HepG2 (cell line): ENCODE measurements at regions not wholly inside any gene's neighbourhood (a gene's known extent, or its start where the extent isn't known, plus 50 kb on each side); places are given as distances from the start of the nearest gene placed in this dataset.
"Not testable (repeated sequence)": the region's sequence is repeated elsewhere in the genome, so short reads cannot be mapped to it uniquely, and the experiment has no call there.

ENCODE experiments used
- ATAC-seq: fragments of 200-7000 bp; cut with Tn5 transposase; 3 replicates; pipeline ENCODE4 v1.9.1; 2020; ENCODE audit warnings: mild to moderate bottlenecking, moderate library complexity
- BruUV-seq: library from RNA; stranded (reverse); fragments of 400-500 nt; replicated peaks from 2 replicates; lab custom pipeline; 2021; lab: Mats Ljungman, UMichigan
- CTCF ChIA-PET: fragments of 300-600 bp; formaldehyde crosslinking; extraction: SDS; loops from one replicate; lab custom pipeline; 2021; ENCODE audit warnings: low total read pairs, inconsistent platforms, low intra/inter-chr PET ratio; lab: Yijun Ruan, JAX
- POLR2A ChIA-PET: fragments of 350-600 bp; sonication (Branson Sonifier 250); formaldehyde crosslinking; loops from one replicate; lab custom pipeline; 2020; ENCODE audit warnings: antibody characterized with exemption, inconsistent platforms; lab: Yijun Ruan, JAX
- DNase-seq: peaks from one replicate; pipeline ENCODE4 v3.0.0-alpha.2; 2015; ENCODE audit warnings: low spot score
- FAIRE-seq: peaks from 3 replicates; lab custom pipeline; 2011; peaks lifted over from hg19 to GRCh38; lab: Jason Lieb, UNC
- H2AFZ ChIP-seq: one replicate; pipeline ENCODE4 v1.6.1; 2011; ENCODE audit warnings: low read length, inconsistent platforms
- H3K27ac ChIP-seq: fragments of 300-600 bp; 3 replicates; pipeline ENCODE4 v1.8.0; 2011; ENCODE audit warnings: mixed run types, mild to moderate bottlenecking, mixed read lengths, low read length, inconsistent platforms; ENCODE audit not compliant: insufficient read depth; ENCODE audit errors: extremely low read length
- H3K27me3 ChIP-seq, 2 experiments: fragments of 200-600 bp in 1 of 2; 2 replicates in 1 of 2; 3 replicates in 1 of 2; pipeline versions ENCODE4 v1.6.0 to v1.8.0; 2011; ENCODE audit warnings: low read length in 2 of 2, mild to moderate bottlenecking in 2 of 2, moderate library complexity in 2 of 2, inconsistent platforms in 1 of 2; ENCODE audit not compliant: insufficient read depth in 2 of 2, control insufficient read depth in 1 of 2
- H3K36me3 ChIP-seq, 2 experiments: fragments of 200-600 bp in 1 of 2; replicated peaks in 1 of 2; 2 replicates in 1 of 2; 3 replicates in 1 of 2; pipeline versions ENCODE4 v1.5.1 to v1.8.0; 2011; ENCODE audit warnings: low read length in 2 of 2, inconsistent platforms in 1 of 2; ENCODE audit not compliant: insufficient read depth in 2 of 2, control insufficient read depth in 1 of 2
- H3K4me1 ChIP-seq: 2 replicates; pipeline ENCODE4 v1.5.1; 2012; ENCODE audit warnings: low read length, inconsistent platforms; ENCODE audit not compliant: insufficient read depth
- H3K4me2 ChIP-seq: 2 replicates; pipeline ENCODE4 v1.6.0; 2011; ENCODE audit warnings: low read depth, low read length, inconsistent platforms
- H3K4me3 ChIP-seq, 3 experiments: fragments of 200-600 bp in 1 of 3; sonication (generic), shearing (Covaris generic) in 1 of 3; replicated peaks in 1 of 3; 2 replicates each; pipeline ENCODE4 v1.5.1; 2011 to 2016; ENCODE audit warnings: low read length in 3 of 3, inconsistent platforms in 2 of 3, low read depth in 2 of 3, mild to moderate bottlenecking in 2 of 3, control low read depth in 1 of 3, mixed read lengths in 1 of 3; ENCODE audit not compliant: insufficient read depth in 1 of 3
- H3K79me2 ChIP-seq: one replicate; pipeline ENCODE4 v1.6.1; 2011; ENCODE audit warnings: low read length, inconsistent platforms; ENCODE audit not compliant: insufficient read depth
- H3K9ac ChIP-seq: 2 replicates; pipeline ENCODE4 v1.6.0; 2011; ENCODE audit warnings: mild to moderate bottlenecking, low read depth, low read length, inconsistent platforms; ENCODE audit not compliant: insufficient read depth
- H3K9me3 ChIP-seq: 2 replicates; pipeline ENCODE4 v1.5.1; 2012; ENCODE audit warnings: mild to moderate bottlenecking, low read length
- H4K20me1 ChIP-seq: 2 replicates; pipeline ENCODE4 v1.6.0; 2011; ENCODE audit warnings: inconsistent platforms, mild to moderate bottlenecking, low read length, moderate library complexity; ENCODE audit not compliant: insufficient read depth
- HDAC1 ChIP-seq: sonication (generic); formaldehyde crosslinking; IDR thresholded peaks from 2 replicates; pipeline ENCODE4 v1.5.1; 2020; ENCODE audit warnings: mild to moderate bottlenecking, missing genetic modification reagents
- KDM3A ChIP-seq: IDR thresholded peaks from 2 replicates; pipeline ENCODE4 v1.6.1; 2018; ENCODE audit warnings: low read depth, missing compliant biosample characterization
- MEIS2 ChIP-seq: sonication (generic); formaldehyde crosslinking; IDR thresholded peaks from 2 replicates; pipeline ENCODE4 v1.9.0; 2021; ENCODE audit warnings: mild to moderate bottlenecking, missing genetic modification reagents
- MTA1 ChIP-seq: sonication (generic); formaldehyde crosslinking; IDR thresholded peaks from 2 replicates; pipeline ENCODE4 v1.4.0; 2020; ENCODE audit warnings: missing genetic modification reagents, mild to moderate bottlenecking, borderline replicate concordance
- PBX3 ChIP-seq: sonication (generic); formaldehyde crosslinking; IDR thresholded peaks from 2 replicates; pipeline ENCODE4 v1.8.1; 2023; ENCODE audit warnings: missing genetic modification reagents, inconsistent platforms, borderline replicate concordance
- PHF21A ChIP-seq: sonication (generic); formaldehyde crosslinking; IDR thresholded peaks from 2 replicates; pipeline ENCODE4 v1.5.0; 2020; ENCODE audit warnings: mild to moderate bottlenecking, missing genetic modification reagents
- RAD51 ChIP-seq: fragments of 450-650 bp; IDR thresholded peaks from 2 replicates; pipeline ENCODE4 v1.6.1; 2016; ENCODE audit warnings: borderline replicate concordance
- THAP7 ChIP-seq: sonication (generic); formaldehyde crosslinking; IDR thresholded peaks from 2 replicates; pipeline ENCODE4 v1.8.1; 2023; ENCODE audit warnings: mild to moderate bottlenecking, missing genetic modification reagents
- ZBTB8A ChIP-seq: sonication (generic); formaldehyde crosslinking; IDR thresholded peaks from 2 replicates; pipeline ENCODE4 v1.4.0; 2020; ENCODE audit warnings: mild to moderate bottlenecking, low read depth, missing genetic modification reagents, borderline replicate concordance
- ZNF143 ChIP-seq: sonication (generic); formaldehyde crosslinking; IDR thresholded peaks from 2 replicates; pipeline ENCODE4 v1.4.0; 2020; ENCODE audit warnings: missing genetic modification reagents
- ZNF230 ChIP-seq: sonication (generic); formaldehyde crosslinking; IDR thresholded peaks from 2 replicates; pipeline ENCODE4 v1.4.0; 2020; ENCODE audit warnings: mild to moderate bottlenecking, missing genetic modification reagents
- ZNF430 ChIP-seq: sonication (generic); formaldehyde crosslinking; IDR thresholded peaks from 2 replicates; pipeline ENCODE4 v1.9.0; 2021; ENCODE audit warnings: mild to moderate bottlenecking, missing genetic modification reagents
- ZNF563 ChIP-seq: sonication (generic); formaldehyde crosslinking; IDR thresholded peaks from 2 replicates; pipeline ENCODE4 v1.8.0; 2022; ENCODE audit warnings: mild to moderate bottlenecking, moderate library complexity, missing genetic modification reagents
- ZNF629 ChIP-seq: sonication (generic); formaldehyde crosslinking; conservative IDR thresholded peaks from 2 replicates; pipeline ENCODE4 v1.5.0; 2020; ENCODE audit warnings: missing genetic modification reagents
- ZNF891 ChIP-seq: sonication (generic); formaldehyde crosslinking; IDR thresholded peaks from 2 replicates; pipeline ENCODE4 v1.5.0; 2020; ENCODE audit warnings: mild to moderate bottlenecking, missing genetic modification reagents
- WGBS: methylation state at CpG from one replicate; pipeline ENCODE4 v1.1.6; 2017; ENCODE audit warnings: low lambda C conversion rate; 5-methylcytosine and 5-hydroxymethylcytosine counted together
- in situ Hi-C: cut with HindIII; loops from 2 replicates; pipeline ENCODE4 v1.10.0; 2017; ENCODE audit warnings: low pct_unique_long_range_greater_than_20kb; ENCODE audit not compliant: extremely low pct_ligation_motif_present
- intact Hi-C: fragments of 100-400 bp; cut with micrococcal nuclease; formaldehyde crosslinking; loops from one replicate; pipeline ENCODE4 v1.10.0; 2022; ENCODE audit not compliant: unreplicated experiment

- 0 out of 2 replicates have a peak, but pooled peaks have one; percentile 19 for TF ChIP-seq ZNF430 (CRISPR knock-in tag)
- TF ChIP-seq RAD51, result peak; percentile 34; the same call in 1 of the 2 replicates
These were observed 86.0 kb upstream of the METTL9 start (continued) for GRCh38 chr16:21513337-21513741.

- CTCF ChIA-PET, H3K9me3 ChIP-seq, in situ Hi-C loops, H3K27me3 ChIP-seq, intact Hi-C loops, FAIRE-seq, BruUV-seq, H2AFZ ChIP-seq: not testable (repeated sequence)
- H3K36me3 ChIP-seq, result peaks cover 9 to 18% of the 10 kb centered on the region in 2 experiments; a peak in 4 of 5 replicates
- DNase-seq (peak; percentile 10), ATAC-seq (peak; percentile 1)
- peak overlapping the region in 2 of 3 experiments; percentile 31 to 51; a peak in 4 of 6 replicates for H3K4me3 ChIP-seq
- H3K4me1 ChIP-seq, result peaks cover 91% of the 10 kb centered on the region
- H3K4me2 ChIP-seq, result peak overlapping the region; percentile 72
- POLR2A ChIA-PET, result interaction anchor here (1.8 kb wide), 1 partner anchor 12 kb away, joined by 6 read pairs; no protein-coding TSS in a partner anchor
- H3K79me2 ChIP-seq, result peaks cover 89% of the 10 kb centered on the region
- H4K20me1 ChIP-seq, result peaks cover 82% of the 10 kb centered on the region
- WGBS, result 47% methylated on average over 16 of the region's 18 CpGs
- peak overlapping the region; percentile 55 for H3K9ac ChIP-seq
- H3K27ac ChIP-seq, result peak overlapping the region; percentile 70
- TF ChIP-seq ZNF143 (0 out of 2 replicates have a peak, but pooled peaks have one; percentile 2), THAP7 (peak; percentile 69; the same call in 1 of the 2 replicates), MEIS2 (CRISPR knock-in tag) (0 out of 2 replicates have a peak, but pooled peaks have one; percentile 38), ZNF629 (CRISPR knock-in tag) (0 out of 2 replicates have a peak, but pooled peaks have one; percentile 4), ZNF563 (CRISPR knock-in tag) (peak; percentile 37; the same call in 1 of the 2 replicates), MTA1 (peak; percentile 19; the same call in 1 of the 2 replicates), PBX3 (CRISPR knock-in tag) (peak; percentile 72; the same call in 1 of the 2 replicates), ZNF891 (0 out of 2 replicates have a peak, but pooled peaks have one; percentile 52), ZBTB8A (peak; percentile 43; the same call in 1 of the 2 replicates), PHF21A (CRISPR knock-in tag) (peak; percentile 15; the same call in 1 of the 2 replicates), KDM3A (0 out of 2 replicates have a peak, but pooled peaks have one; percentile 10), HDAC1 (CRISPR knock-in tag) (peak; percentile 54), ZNF230 (0 out of 2 replicates have a peak, but pooled peaks have one; percentile 18)
These were observed 85.4 kb upstream of the METTL9 start for GRCh38 chr16:21513812-21514473.
